Calu3 (cell line): ENCODE measurements at regions not wholly inside any gene's neighbourhood (a gene's known extent, or its start where the extent isn't known, plus 50 kb on each side); places are given as distances from the start of the nearest gene placed in this dataset.

ENCODE experiments used
- BruUV-seq: library from RNA; stranded (reverse); fragments of 400-500 nt; replicated peaks from 2 replicates; lab custom pipeline; 2021; lab: Mats Ljungman, UMichigan
- CTCF ChIA-PET: fragments of 300-600 bp; sonication (Branson Sonifier 250); formaldehyde crosslinking; loops from one replicate; lab custom pipeline; 2022; ENCODE audit warnings: antibody characterized with exemption; lab: Charles Lee
- DNase-seq: peaks from one replicate; pipeline ENCODE4 v3.0.0; 2022
- H3K27ac Mint-ChIP-seq: one replicate; pipeline ENCODE4 v1.8.0; 2022; ENCODE audit warnings: mixed read lengths; ENCODE audit not compliant: unreplicated experiment
- H3K27me3 Mint-ChIP-seq: one replicate; pipeline ENCODE4 v1.8.0; 2022; ENCODE audit warnings: mixed read lengths; ENCODE audit not compliant: unreplicated experiment
- H3K36me3 Mint-ChIP-seq: one replicate; pipeline ENCODE4 v1.8.0; 2022; ENCODE audit warnings: mild to moderate bottlenecking, moderate library complexity, mixed read lengths; ENCODE audit not compliant: insufficient read depth, unreplicated experiment
- H3K4me1 Mint-ChIP-seq: one replicate; pipeline ENCODE4 v1.8.0; 2022; ENCODE audit warnings: mild to moderate bottlenecking, low read depth, mixed read lengths; ENCODE audit not compliant: unreplicated experiment
- H3K4me3 Mint-ChIP-seq: one replicate; pipeline ENCODE4 v1.8.0; 2022; ENCODE audit warnings: mild to moderate bottlenecking, low read depth, moderate library complexity, mixed read lengths; ENCODE audit not compliant: unreplicated experiment
- H3K9me3 Mint-ChIP-seq: one replicate; pipeline ENCODE4 v1.8.0; 2022; ENCODE audit warnings: low read depth, mixed read lengths; ENCODE audit not compliant: unreplicated experiment
- intact Hi-C: fragments of 100-400 bp; cut with micrococcal nuclease; formaldehyde crosslinking; loops from one replicate; pipeline ENCODE4 v1.10.0; 2022; ENCODE audit not compliant: unreplicated experiment
- TF ChIP-seq, protein P1 (sequence below): fragments of 200-600 bp; IDR thresholded peaks from one replicate; pipeline ENCODE4 v1.8.0; 2022; ENCODE audit warnings: antibody characterized with exemption; ENCODE audit not compliant: unreplicated experiment

DNA sequence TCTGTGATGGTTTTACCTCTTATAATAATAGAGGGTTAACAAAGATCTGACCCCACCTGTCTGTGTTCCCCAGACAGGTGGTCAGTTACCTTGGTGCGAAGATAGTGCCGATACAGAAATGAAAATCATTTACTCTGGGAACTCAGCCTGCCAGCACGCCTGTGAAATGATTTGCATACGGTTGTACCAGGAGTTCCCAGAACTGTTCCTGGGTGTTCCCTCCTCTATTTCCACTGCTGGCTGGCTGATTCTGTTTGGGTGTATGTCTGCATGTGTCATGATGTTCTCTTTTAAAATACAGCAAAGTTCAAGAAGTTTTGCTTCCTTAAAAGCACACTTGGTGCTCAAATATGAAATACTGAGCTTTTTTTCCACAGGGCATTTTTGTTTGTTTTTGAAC is 527.1 kb downstream of the FGF9 start:
- no peaks in the 10 kb centered on the region for H3K9me3 Mint-ChIP-seq
- no peak overlapping the region for H3K27ac Mint-ChIP-seq

DNA sequence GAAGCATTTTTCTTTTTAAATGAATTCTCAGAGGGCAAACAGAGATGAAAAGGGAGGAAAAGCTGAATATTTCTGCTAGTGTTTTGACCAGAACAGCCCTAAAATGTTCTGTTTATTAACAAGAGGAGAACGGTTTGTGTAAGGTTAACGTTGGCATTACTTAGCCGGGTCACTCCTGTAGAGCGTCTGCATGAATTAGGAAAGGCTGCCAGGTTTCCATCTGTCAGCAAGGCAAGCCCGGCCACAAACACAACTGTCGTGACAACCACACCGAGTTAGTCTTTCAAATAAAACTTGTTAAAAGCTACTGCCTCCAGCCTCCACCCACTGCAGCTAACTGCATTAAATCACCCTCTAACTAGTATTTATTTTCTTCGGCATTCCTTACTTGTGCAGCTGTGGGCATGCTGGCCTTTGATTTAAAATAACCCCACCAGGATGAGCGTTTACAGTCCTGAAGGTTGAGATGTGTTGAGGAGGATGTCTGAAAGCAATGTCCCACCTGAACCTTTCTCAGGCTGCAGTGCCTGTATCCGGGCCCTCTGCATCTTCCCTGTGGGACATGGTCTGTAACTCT is 527.9 kb downstream of the FGF9 start:
- H3K9me3 Mint-ChIP-seq = peaks cover under 1% of the 10 kb centered on the region
- TF ChIP-seq, protein P1, sequence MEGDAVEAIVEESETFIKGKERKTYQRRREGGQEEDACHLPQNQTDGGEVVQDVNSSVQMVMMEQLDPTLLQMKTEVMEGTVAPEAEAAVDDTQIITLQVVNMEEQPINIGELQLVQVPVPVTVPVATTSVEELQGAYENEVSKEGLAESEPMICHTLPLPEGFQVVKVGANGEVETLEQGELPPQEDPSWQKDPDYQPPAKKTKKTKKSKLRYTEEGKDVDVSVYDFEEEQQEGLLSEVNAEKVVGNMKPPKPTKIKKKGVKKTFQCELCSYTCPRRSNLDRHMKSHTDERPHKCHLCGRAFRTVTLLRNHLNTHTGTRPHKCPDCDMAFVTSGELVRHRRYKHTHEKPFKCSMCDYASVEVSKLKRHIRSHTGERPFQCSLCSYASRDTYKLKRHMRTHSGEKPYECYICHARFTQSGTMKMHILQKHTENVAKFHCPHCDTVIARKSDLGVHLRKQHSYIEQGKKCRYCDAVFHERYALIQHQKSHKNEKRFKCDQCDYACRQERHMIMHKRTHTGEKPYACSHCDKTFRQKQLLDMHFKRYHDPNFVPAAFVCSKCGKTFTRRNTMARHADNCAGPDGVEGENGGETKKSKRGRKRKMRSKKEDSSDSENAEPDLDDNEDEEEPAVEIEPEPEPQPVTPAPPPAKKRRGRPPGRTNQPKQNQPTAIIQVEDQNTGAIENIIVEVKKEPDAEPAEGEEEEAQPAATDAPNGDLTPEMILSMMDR = no peak
- no peaks in the 10 kb centered on the region for H3K4me1 Mint-ChIP-seq
- intact Hi-C loops = no loop called here
- BruUV-seq = no TSS peak
- H3K36me3 Mint-ChIP-seq = no peaks in the 10 kb centered on the region
- no peak overlapping the region for H3K27ac Mint-ChIP-seq
- no peak for DNase-seq
- no peak overlapping the region for H3K4me3 Mint-ChIP-seq
- peaks cover 5% of the 10 kb centered on the region for H3K27me3 Mint-ChIP-seq
- CTCF ChIA-PET = no interaction called here

More for the DNA sequence above, 527.1 kb downstream of the FGF9 start:
- no peaks in the 10 kb centered on the region for H3K4me1 Mint-ChIP-seq
- CTCF ChIA-PET = no interaction called here
- no peaks in the 10 kb centered on the region for H3K27me3 Mint-ChIP-seq
- BruUV-seq = no TSS peak
- H3K4me3 Mint-ChIP-seq = no peak overlapping the region
- TF ChIP-seq, protein P1 = no peak
- intact Hi-C loops = no loop called here
- DNase-seq = no peak
- H3K36me3 Mint-ChIP-seq = no peaks in the 10 kb centered on the region

DNA sequence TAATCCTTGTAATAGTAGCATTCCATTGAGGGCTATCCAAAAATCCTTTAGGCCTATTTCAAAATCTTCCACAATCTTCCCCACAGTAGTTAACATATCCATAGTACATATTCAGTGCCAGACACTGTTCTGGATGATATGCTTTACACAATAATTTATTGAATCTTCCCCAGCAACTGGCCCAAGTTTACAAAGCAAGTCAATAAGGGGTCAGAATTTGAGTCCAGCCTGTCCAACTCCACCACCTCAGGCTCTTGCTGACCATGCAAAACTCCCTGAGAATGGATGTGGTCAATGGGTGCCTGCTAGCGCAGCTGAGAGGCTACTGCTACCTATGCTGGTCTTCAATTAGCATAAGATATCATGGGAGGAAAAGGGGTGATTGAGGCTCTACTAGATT is 529.6 kb downstream of the FGF9 start:
- Mint-ChIP-seq H3K36me3 (no peaks in the 10 kb centered on the region), H3K4me3 (no peak overlapping the region), H3K9me3 (peaks cover 3% of the 10 kb centered on the region), H3K27me3 (peaks cover 13% of the 10 kb centered on the region), H3K27ac (no peak overlapping the region), H3K4me1 (no peaks in the 10 kb centered on the region)
- intact Hi-C loops = no loop called here
- CTCF ChIA-PET = no interaction called here
- DNase-seq = no peak
- BruUV-seq = no TSS peak
- TF ChIP-seq, protein P1 = no peak

DNA sequence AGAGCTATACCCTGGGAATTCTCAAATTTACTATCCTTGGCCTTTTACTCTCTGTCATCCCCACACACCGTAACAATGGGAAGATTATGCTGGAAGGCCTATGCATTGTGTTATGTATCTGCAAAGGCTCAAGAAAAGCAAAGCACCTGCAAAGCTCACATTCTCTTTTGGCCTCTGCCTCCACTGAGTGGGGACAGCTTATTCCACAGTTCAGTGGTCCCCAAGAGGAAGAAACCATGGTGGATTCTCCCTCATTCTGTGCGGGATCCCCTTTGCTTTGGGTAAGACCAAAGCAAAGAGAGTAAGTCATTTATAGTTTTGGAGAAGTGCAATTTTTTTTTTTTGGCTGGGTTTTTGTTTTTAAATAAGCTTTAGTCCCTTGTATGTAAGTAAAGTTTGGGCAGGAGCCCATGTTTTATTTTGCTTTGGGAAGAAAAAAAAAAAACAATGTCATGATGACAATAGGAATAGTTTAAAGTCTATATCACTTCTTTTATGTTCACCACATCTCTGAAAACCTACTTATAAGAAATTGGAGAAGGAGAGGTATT is 530.6 kb downstream of the FGF9 start:
- intact Hi-C loops = no loop called here
- no peak for DNase-seq
- peaks cover 3% of the 10 kb centered on the region for H3K9me3 Mint-ChIP-seq
- CTCF ChIA-PET = no interaction called here
- TF ChIP-seq, protein P1 = no peak
- no TSS peak for BruUV-seq
- no peaks in the 10 kb centered on the region for H3K36me3 Mint-ChIP-seq
- H3K27ac Mint-ChIP-seq = no peak overlapping the region
- no peaks in the 10 kb centered on the region for H3K4me1 Mint-ChIP-seq
- no peak overlapping the region for H3K4me3 Mint-ChIP-seq
- peaks cover 13% of the 10 kb centered on the region for H3K27me3 Mint-ChIP-seq
